ENCODE measurements at regions not wholly inside any gene's neighbourhood (a gene's known extent, or its start where the extent isn't known, plus 50 kb on each side); places are given as distances from the start of the nearest gene placed in this dataset.

DNA sequence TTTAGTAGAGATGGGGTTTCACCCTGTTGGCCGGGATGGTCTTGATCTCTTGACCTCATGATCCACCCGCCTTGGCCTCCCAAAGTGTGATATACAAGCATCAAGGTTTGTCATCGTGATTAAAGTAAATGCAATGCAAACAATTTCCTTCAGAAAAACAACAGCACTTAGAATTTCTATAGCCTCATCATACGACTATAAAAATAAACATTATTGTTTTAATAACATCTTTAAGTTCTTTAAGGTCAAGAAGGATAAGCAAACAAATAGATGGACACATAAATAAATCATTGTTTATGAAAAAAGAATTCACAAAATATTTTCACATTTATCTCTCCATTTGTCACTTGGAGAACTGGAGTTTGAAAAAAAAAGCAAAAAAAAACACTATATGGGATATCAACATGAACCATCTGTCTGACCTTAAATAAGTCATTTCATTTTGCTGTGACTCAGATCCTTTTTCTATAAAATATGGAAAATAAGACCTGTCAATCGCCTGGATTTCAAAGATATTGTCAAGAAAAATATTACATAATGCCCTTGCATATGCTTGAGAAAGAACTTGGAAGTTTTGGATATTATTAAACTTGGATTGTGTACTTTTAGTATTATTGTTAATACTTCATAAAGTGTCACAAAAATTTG lies 642.0 kb upstream of the KCNMB2 start (continued):
- TF ChIP-seq KDM6A (CRISPR knock-in tag; IDR thresholded peaks at IDR 0.05; ENCODE audit: low read depth) = no peak

DNA sequence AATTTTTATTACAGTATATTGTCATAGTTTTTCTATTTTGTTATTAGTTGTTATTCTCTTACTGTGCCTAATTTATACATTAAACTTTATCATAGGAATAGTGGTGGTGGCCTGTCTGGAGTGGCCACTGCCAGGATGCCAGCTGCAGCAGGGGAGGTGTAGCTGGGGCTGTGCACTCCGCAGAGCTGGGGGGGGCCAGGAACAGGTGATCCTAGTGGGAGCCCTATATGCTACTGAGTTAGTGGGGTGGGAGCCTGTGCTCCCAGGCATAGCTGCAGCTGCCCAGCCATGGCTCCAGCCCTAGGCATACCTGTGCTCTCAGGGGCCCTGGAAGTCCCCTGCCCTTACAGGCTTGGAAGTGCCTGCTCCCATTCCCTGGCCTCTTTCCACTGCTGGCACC lies 638.1 kb upstream of the KCNMB2 start:
- WGBS (ENCODE audit: low lambda C conversion rate) = 90% methylated on average over 1 of the region's 1 CpG
- ChIA-PET POLR2A (no interaction called here), CTCF (ENCODE audit: low intra/inter-chr PET ratio, low total read pairs) (no interaction called here)
- Histone ChIP-seq H3K4me2 (ENCODE audit: low read depth, low read length) (no peak overlapping the region), H3K27ac (ENCODE audit: extremely low read length, insufficient read depth, low read length) (no peak overlapping the region), H3K79me2 (ENCODE audit: insufficient read depth, low read length) (no peaks in the 10 kb centered on the region), H3K9ac (ENCODE audit: insufficient read depth, low read depth, low read length) (no peak overlapping the region), H2AFZ (ENCODE audit: low read length) (no peak overlapping the region), H3K36me3 (replicated peaks in 1 of 2; ENCODE audit: control insufficient read depth in 1 of 2, insufficient read depth in 2 of 2, low read length in 2 of 2) (no peaks in the 10 kb centered on the region), H3K27me3 (ENCODE audit: control insufficient read depth in 1 of 2, insufficient read depth in 2 of 2, low read length in 2 of 2) (no peaks in the 10 kb centered on the region), H3K4me1 (ENCODE audit: insufficient read depth, low read length) (no peaks in the 10 kb centered on the region), H3K4me3 (replicated peaks in 1 of 3; ENCODE audit: insufficient read depth in 1 of 3, low read depth in 2 of 3, low read length in 3 of 3) (no peak overlapping the region), H3K9me3 (ENCODE audit: low read length) (peaks cover 21% of the 10 kb centered on the region; the same call in 1 of the 2 replicates), H4K20me1 (ENCODE audit: insufficient read depth, low read length) (no peaks in the 10 kb centered on the region)
- no TSS peak for BruUV-seq (replicated peaks)
- no peak for FAIRE-seq
- no peak for ATAC-seq
- intact Hi-C loops (cut with micrococcal nuclease; ENCODE audit: unreplicated experiment) (no loop called here), in situ Hi-C loops (cut with HindIII; ENCODE audit: extremely low pct_ligation_motif_present, low pct_unique_long_range_greater_than_20kb) (no loop called here)
- DNase-seq (ENCODE audit: low spot score) = no peak
- TF ChIP-seq KLF12 (CRISPR knock-in tag; IDR thresholded peaks at IDR 0.05; ENCODE audit: borderline replicate concordance) (no peak), ZNF441 (CRISPR knock-in tag; IDR thresholded peaks at IDR 0.05; ENCODE audit: borderline replicate concordance) (no peak), ZFX (CRISPR knock-in tag; IDR thresholded peaks at IDR 0.05; ENCODE audit: low read depth) (no peak), ZNF660 (CRISPR knock-in tag; IDR thresholded peaks at IDR 0.05; ENCODE audit: borderline replicate concordance, low read depth) (no peak), SNRNP70 (IDR thresholded peaks at IDR 0.05; ENCODE audit: low read depth, low read length) (no peak), FOXA3 (CRISPR knock-in tag; IDR thresholded peaks at IDR 0.05) (no peak), SATB2 (CRISPR knock-in tag; IDR thresholded peaks at IDR 0.05) (no peak)
- TF ChIP-seq, protein P1, sequence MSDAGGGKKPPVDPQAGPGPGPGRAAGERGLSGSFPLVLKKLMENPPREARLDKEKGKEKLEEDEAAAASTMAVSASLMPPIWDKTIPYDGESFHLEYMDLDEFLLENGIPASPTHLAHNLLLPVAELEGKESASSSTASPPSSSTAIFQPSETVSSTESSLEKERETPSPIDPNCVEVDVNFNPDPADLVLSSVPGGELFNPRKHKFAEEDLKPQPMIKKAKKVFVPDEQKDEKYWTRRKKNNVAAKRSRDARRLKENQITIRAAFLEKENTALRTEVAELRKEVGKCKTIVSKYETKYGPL (CRISPR knock-in tag; IDR thresholded peaks at IDR 0.05) = no peak
- TF ChIP-seq, protein P2, sequence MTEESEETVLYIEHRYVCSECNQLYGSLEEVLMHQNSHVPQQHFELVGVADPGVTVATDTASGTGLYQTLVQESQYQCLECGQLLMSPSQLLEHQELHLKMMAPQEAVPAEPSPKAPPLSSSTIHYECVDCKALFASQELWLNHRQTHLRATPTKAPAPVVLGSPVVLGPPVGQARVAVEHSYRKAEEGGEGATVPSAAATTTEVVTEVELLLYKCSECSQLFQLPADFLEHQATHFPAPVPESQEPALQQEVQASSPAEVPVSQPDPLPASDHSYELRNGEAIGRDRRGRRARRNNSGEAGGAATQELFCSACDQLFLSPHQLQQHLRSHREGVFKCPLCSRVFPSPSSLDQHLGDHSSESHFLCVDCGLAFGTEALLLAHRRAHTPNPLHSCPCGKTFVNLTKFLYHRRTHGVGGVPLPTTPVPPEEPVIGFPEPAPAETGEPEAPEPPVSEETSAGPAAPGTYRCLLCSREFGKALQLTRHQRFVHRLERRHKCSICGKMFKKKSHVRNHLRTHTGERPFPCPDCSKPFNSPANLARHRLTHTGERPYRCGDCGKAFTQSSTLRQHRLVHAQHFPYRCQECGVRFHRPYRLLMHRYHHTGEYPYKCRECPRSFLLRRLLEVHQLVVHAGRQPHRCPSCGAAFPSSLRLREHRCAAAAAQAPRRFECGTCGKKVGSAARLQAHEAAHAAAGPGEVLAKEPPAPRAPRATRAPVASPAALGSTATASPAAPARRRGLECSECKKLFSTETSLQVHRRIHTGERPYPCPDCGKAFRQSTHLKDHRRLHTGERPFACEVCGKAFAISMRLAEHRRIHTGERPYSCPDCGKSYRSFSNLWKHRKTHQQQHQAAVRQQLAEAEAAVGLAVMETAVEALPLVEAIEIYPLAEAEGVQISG (CRISPR knock-in tag; IDR thresholded peaks at IDR 0.05) = no peak
- TF ChIP-seq, protein P3, sequence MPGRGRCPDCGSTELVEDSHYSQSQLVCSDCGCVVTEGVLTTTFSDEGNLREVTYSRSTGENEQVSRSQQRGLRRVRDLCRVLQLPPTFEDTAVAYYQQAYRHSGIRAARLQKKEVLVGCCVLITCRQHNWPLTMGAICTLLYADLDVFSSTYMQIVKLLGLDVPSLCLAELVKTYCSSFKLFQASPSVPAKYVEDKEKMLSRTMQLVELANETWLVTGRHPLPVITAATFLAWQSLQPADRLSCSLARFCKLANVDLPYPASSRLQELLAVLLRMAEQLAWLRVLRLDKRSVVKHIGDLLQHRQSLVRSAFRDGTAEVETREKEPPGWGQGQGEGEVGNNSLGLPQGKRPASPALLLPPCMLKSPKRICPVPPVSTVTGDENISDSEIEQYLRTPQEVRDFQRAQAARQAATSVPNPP (CRISPR knock-in tag; IDR thresholded peaks at IDR 0.05) = no peak
- TF ChIP-seq, protein P4, sequence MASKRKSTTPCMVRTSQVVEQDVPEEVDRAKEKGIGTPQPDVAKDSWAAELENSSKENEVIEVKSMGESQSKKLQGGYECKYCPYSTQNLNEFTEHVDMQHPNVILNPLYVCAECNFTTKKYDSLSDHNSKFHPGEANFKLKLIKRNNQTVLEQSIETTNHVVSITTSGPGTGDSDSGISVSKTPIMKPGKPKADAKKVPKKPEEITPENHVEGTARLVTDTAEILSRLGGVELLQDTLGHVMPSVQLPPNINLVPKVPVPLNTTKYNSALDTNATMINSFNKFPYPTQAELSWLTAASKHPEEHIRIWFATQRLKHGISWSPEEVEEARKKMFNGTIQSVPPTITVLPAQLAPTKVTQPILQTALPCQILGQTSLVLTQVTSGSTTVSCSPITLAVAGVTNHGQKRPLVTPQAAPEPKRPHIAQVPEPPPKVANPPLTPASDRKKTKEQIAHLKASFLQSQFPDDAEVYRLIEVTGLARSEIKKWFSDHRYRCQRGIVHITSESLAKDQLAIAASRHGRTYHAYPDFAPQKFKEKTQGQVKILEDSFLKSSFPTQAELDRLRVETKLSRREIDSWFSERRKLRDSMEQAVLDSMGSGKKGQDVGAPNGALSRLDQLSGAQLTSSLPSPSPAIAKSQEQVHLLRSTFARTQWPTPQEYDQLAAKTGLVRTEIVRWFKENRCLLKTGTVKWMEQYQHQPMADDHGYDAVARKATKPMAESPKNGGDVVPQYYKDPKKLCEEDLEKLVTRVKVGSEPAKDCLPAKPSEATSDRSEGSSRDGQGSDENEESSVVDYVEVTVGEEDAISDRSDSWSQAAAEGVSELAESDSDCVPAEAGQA (IDR thresholded peaks at IDR 0.05; ENCODE audit: low read depth) = no peak
- TF ChIP-seq, protein P4 (CRISPR knock-in tag; IDR thresholded peaks at IDR 0.05; ENCODE audit: borderline replicate concordance) = no peak
